ENCODE measurements at regions not wholly inside any gene's neighbourhood (a gene's known extent, or its start where the extent isn't known, plus 50 kb on each side); places are given as distances from the start of the nearest gene placed in this dataset.
"Not testable (repeated sequence)": the region's sequence is repeated elsewhere in the genome, so short reads cannot be mapped to it uniquely, and the experiment has no call there.

- DNase-seq = no peak
Observed at GRCh38 chr19:28333909-28334308, 879.0 kb downstream of the UQCRFS1 start.

DNA sequence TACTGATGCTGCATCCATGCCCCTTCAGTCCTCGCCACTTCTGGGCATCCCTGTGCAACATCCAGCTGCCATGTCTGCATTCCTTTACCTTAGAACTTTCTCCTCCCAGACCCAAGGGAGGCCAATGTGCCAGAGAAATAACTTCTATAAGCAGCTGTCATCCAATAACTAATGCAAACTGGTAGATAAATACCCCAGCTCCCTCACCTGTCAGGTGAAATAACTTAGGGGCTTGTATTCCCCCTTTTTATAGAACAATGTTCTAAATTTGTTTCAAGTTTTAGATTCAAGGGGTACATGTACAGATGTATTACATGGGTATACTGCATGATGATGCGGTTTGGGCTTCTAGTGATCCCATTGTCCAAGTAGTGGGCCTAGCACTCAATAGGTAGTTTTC, 880.1 kb downstream of the UQCRFS1 start:
- no peak for DNase-seq

DNA sequence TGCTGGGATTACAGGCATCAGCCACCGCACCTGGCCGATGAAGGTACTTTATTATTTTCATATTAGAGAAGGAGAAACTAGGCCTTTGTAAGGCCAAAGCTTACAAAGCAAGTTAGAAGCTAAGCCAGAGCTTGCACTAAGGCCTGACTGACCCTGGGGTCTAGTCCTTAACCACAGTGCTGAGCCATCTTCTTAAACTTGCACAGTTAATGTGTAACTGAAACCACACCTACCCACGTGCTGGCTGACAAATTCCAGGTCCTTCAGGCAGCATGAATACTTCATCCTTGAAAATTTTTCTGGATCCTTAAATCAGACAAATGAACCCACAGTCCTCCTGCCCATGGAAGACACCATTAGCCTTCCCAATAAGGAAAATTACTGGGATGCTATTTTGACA, 880.6 kb downstream of the UQCRFS1 start:
- no peak for DNase-seq

DNA sequence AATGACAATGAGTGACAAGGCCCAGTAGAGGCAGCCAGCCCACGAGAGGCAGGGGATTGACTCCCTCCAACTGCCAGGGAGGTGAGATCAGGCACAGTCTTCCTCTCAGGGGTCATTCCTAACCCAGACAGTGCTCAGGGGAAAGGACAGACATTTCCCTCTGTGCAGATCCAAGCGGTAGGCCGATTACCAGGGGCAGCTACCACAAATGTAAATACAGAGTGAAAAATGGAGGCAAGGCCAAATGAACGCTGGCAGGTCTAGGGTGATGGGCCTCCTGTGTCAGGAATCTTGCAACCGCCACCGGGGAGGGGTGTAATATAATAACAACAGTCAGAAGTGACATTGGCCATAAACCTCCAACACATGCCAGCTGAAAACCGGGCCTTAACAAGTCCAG, 881.4 kb downstream of the UQCRFS1 start:
- DNase-seq = no peak

- DNase-seq = no peak
Observed at GRCh38 chr19:28330831-28331230, 882.1 kb downstream of the UQCRFS1 start.

DNA sequence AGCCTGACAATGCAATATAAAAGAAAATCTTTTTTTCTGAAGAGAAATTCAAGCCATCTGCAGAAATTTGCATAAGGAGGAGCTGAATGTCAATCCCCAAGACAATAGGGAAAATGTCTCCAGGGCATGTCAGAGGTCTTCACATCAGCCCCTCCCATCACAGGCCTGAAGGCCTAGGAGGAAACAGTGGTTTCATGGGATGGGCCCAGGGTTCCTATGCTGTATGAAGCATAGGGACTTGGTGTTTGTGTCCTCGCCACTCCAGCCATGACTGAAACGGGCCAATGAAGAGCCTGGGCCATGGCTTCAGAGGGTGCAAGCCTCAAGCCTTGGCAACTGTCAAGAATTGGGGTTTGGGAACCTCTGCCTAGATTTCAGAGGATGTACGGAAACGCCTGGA, 883.5 kb downstream of the UQCRFS1 start:
- DNase-seq = no peak

- DNase-seq = no peak
Observed at GRCh38 chr19:28327905-28328304, 885.0 kb downstream of the UQCRFS1 start.

DNA sequence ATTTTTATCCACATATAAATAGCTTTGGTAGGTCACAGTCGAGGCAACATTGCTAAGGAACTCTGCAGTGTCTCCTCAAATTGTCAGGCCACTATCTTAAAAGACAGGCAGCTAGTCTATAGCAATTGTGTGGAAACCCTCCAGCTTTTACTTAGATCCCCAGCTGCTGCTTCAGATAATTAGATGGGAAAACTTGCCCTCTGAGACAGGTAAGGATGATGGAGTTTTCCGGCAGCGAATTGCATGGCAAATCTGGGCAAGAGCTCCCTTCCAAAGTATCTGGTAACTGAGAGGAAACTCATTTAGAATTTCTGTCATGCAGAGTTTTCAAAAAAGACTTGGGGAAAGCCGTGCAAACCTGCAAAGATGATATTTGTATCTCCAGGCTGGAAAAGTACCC, 886.2 kb downstream of the UQCRFS1 start:
- DNase-seq = no peak

GRCh38 chr19:28324275-28325060, 888.5 kb downstream of the UQCRFS1 start:
- DNase-seq = no peak

- DNase-seq = no peak
Observed at GRCh38 chr19:28322945-28323344, 890.0 kb downstream of the UQCRFS1 start.

DNA sequence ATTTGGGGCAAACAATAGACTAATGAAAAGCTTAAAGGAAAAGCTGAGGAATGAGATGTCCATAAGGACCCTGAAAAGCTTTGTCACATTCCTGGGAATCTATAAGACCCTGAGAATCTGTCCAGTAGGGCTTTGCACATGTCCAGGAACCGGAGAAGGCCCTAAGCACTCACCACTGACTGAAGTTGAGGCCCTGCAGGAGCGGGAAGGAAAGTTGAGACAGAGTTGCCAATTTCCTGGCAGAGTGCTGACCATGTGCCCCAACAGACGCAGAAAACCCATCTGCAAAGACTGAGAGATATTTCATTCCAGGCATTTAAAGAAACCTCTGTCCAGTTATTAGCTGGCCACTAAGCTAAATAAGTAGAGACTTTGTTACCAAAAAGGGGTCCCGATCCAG, 890.5 kb downstream of the UQCRFS1 start:
- no peak for DNase-seq

GRCh38 chr19:28319918-28320317, 893.0 kb downstream of the UQCRFS1 start:
- no peak for DNase-seq

GRCh38 chr19:28319227-28319626, 893.7 kb downstream of the UQCRFS1 start:
- DNase-seq = no peak

DNA sequence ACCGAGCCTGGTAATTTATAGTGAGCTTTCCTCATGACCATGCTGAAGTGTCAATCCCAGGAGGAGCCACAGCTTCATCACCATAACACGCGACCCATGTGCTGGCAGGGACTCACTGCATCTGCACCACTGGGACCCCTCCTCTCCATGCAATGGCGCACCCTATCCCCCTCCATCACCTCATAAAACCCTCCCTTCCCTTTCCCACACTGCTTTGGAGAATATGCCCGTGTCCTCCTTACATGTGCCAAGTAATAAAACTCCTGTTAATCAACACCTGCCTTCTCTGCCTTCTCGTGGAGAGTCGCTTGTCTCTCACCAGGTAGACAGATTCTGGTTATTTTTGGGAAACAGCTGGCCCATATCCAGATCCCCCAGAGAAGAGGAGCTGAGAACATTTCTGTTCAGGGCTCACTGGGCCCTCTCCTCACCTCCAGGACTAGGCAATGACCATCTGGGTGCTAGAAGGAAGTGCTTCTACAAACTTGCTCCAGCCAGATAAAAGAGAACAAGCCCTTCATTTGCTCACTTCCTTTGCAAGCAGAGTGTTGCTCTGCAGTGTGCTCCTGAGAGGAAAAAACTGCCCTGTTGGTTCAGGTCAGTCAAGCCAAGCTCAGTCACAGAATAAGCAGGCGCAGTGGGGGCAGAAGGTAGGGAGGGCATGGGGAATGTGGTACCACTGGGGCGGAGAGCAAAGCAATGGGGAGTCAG, 894.3 kb downstream of the UQCRFS1 start:
- no peak for DNase-seq

- DNase-seq = no peak
Observed at GRCh38 chr19:28316464-28316863, 896.5 kb downstream of the UQCRFS1 start.

DNA sequence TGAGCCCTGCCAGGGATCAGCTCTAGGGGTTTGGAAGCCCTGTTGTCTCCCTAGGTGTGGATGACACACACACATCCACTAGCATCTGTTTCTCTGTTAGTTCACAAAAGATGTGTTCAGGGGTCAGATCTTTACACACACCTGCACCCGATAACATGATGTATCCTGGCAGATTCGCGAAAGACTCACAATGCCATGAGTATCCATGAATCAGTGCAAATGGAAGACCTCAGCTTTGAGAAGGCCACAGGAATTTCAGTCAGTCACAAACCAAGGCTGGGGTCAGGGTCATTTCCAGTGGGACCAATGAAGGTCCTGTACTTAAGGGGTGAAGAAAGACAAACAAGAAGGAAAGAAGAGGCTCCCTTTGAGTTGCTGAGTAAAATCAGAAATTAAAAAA, 898.2 kb downstream of the UQCRFS1 start:
- no peak for DNase-seq

- no peak for DNase-seq
Observed at GRCh38 chr19:28314287-28314686, 898.7 kb downstream of the UQCRFS1 start.

DNA sequence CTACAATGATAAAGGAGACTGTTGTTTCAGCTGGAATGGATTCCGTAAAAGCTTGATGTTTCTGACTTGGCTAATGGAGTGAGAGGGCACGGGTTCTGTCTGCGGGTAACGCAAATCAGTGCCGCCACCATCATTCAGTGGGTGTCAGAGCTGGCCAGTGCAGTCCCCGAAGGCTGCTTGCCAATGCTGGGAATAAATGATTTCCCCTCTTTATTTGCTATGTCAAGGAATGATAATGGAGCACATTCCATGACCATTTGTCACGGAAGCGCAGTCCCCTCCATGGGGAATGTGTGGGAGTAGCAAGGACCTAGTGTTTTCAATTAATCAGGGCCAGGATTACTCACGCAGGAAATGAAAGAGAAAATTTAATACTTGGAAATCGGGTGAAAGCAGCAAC, 899.3 kb downstream of the UQCRFS1 start:
- no peak for DNase-seq

DNA sequence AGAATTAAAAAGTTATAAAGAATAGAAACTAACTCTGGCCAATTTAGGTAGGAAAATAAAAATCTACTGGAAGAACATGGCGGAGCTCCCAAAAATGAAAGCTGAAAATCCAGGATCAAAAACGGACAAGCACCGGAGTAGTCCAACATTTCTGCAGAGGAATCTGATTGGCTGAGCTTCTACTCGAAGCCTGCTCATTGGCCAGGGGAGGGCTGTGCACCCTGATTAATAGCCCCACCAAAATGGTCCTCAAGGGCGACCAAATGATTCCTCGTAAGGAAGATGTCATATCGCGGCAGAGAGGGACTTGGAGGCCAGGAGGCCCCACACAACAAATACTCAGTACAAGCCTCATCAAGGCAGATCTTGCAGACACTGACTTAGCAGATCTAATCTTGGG, 900.7 kb downstream of the UQCRFS1 start:
- no peak for DNase-seq

DNA sequence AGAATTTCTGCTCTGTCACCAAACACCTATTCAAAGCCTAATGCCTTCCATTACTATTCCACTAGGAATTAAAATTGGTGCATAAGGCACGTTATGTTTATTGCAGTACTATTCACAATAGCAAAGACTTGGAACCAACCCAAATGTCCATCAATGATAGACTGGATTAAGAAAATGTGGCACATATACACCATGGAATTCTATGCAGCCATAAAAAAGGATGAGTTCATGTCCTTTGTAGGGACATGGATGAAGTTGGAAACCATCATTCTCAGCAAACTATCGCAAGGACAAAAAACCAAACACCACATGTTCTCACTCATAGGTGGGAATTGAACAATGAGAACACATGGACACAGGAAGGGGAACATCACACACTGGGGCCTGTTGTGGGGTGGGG, 902.1 kb downstream of the UQCRFS1 start:
- DNase-seq = not testable (repeated sequence)

DNA sequence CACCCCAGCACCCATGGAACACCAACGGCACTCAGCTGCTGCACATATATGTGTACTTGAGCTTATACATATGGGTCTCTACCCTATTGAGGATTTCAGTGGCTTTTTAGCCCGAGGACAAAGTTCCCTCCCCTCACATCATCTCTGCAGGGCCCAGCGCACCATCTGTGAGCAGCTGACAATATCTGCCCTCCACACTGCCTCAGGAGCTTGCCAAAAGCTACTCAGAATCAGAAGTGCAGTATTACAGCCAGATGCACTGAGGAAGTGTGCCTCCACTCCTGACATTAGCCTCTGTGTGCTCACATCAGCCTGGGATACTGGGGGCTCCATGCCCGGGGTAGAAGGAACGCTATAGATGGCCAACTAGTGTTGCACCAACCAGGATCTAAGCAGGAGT, 903.9 kb downstream of the UQCRFS1 start:
- DNase-seq = no peak

DNA sequence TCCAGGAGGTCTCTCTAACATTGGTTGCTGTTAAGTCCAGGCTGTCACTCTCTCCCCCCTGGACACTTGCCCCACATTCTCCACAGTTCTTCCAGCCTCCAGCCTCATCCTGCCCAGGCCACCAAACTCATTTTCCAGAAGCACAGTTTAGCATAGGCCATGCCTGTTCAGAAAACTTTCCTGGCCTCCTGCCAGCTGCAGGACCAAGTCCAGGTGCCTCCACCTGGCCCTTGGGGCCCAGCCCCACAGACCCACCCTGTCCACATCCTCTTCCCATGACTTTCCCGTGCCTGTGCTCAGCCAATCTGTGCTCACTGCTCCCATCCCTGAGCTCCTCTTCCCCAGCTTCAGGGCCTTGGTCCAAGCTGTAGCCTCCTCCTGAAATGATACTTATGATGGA, 905.0 kb downstream of the UQCRFS1 start:
- no peak for DNase-seq

DNA sequence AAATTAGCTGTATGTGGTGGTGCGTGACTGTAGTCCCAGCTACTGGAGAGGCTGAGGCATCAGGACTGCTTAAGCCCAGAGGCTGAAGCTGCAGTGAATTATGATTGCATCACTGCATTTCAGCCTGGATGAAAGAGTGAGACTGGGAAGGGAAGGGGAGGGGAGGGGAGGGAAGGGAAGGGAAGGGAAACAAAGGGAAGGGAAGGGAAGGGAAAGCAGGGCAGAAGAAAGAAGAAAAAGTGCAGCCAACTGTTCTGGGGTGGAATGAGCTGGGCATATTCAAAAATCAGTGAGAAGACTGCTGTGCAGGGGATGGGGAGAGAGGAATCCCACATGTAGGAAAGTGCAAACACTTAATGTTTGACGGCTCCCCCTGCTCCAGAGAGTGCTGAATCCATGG, 905.5 kb downstream of the UQCRFS1 start:
- no peak for DNase-seq

DNA sequence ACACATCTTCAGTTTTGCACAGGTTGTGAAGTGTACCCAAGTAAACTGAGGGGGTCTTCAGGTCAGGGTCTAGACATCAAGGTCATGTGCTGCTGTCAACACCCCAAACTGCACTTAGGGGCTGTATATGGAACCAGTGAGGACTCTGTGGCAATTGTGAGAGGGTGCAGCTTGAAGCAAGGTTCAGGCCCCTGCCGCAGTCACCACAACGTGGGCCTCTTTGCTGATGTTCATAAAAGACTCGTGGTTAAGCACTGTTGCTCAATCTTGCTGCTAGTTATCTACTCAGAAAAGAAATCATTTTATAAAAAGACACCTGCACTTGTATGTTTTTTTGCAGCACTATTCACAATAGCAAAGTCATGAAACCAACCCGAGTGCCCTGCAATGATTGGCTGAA, 907.4 kb downstream of the UQCRFS1 start:
- DNase-seq = no peak

GRCh38 chr19:28303502-28303901, 909.4 kb downstream of the UQCRFS1 start:
- no peak for DNase-seq
